Keratinocyte (primary cell): ENCODE measurements at regions not wholly inside any gene's neighbourhood (a gene's known extent, or its start where the extent isn't known, plus 50 kb on each side); places are given as distances from the start of the nearest gene placed in this dataset.

Experiments used
- DNase-seq: peaks from one replicate; pipeline ENCODE4 v3.0.0-alpha.2; 2011; ENCODE audit warnings: low read depth, missing footprints, low spot score
- FAIRE-seq: peaks from 2 replicates; lab custom pipeline; 2011; peaks lifted over from hg19 to GRCh38; lab: Jason Lieb, UNC
- H2AFZ ChIP-seq: 2 replicates; pipeline ENCODE4 v1.6.0; 2012; ENCODE audit warnings: low read length, control low read depth, inconsistent platforms; ENCODE audit not compliant: control insufficient read depth
- H3K27ac ChIP-seq: 2 replicates; pipeline ENCODE4 v1.5.1; 2011; ENCODE audit warnings: low read length; ENCODE audit not compliant: control insufficient read depth, insufficient read depth
- H3K27me3 ChIP-seq: 3 replicates; pipeline ENCODE4 v1.6.0; 2011; ENCODE audit warnings: low read length; ENCODE audit not compliant: control insufficient read depth, insufficient read depth; ENCODE audit errors: extremely low read depth
- H3K36me3 ChIP-seq, 2 experiments: 2 replicates in 1 of 2; 3 replicates in 1 of 2; pipeline ENCODE4 v1.5.1; 2011; ENCODE audit warnings: low read length in 2 of 2, mild to moderate bottlenecking in 1 of 2; ENCODE audit not compliant: control insufficient read depth in 2 of 2, insufficient read depth in 2 of 2; ENCODE audit errors: extremely low read depth in 1 of 2
- H3K4me1 ChIP-seq: 3 replicates; pipeline ENCODE4 v1.5.1; 2011; ENCODE audit warnings: low read length; ENCODE audit not compliant: control insufficient read depth, insufficient read depth; ENCODE audit errors: extremely low read depth
- H3K4me2 ChIP-seq: 3 replicates; pipeline ENCODE4 v1.6.0; 2011; ENCODE audit warnings: low read depth, low read length; ENCODE audit not compliant: control insufficient read depth, insufficient read depth; ENCODE audit errors: extremely low read depth
- H3K4me3 ChIP-seq, 3 experiments: fragments of 200-600 bp in 1 of 3; sonication (generic) in 1 of 3; 2 replicates in 2 of 3; 3 replicates in 1 of 3; pipeline ENCODE4 v1.5.1; 2011 to 2016; ENCODE audit warnings: low read length in 3 of 3, mild to moderate bottlenecking in 3 of 3, control low read depth in 2 of 3, inconsistent platforms in 1 of 3, low read depth in 1 of 3, mixed read lengths in 1 of 3, mixed run types in 1 of 3, moderate library complexity in 1 of 3; ENCODE audit not compliant: control insufficient read depth in 2 of 3, insufficient read depth in 2 of 3; ENCODE audit errors: extremely low read depth in 1 of 3
- H3K79me2 ChIP-seq: 2 replicates; pipeline ENCODE4 v1.6.0; 2012; ENCODE audit warnings: low read length; ENCODE audit not compliant: control insufficient read depth, insufficient read depth
- H3K9ac ChIP-seq: 3 replicates; pipeline ENCODE4 v1.6.0; 2011; ENCODE audit warnings: low read length; ENCODE audit not compliant: control insufficient read depth, insufficient read depth; ENCODE audit errors: extremely low read depth
- H3K9me1 ChIP-seq: 3 replicates; pipeline ENCODE4 v1.6.0; 2011; ENCODE audit warnings: low read length; ENCODE audit not compliant: control insufficient read depth, insufficient read depth; ENCODE audit errors: extremely low read depth
- H3K9me3 ChIP-seq: 2 replicates; pipeline ENCODE4 v1.5.1; 2012; ENCODE audit warnings: low read depth, low read length; ENCODE audit not compliant: control insufficient read depth
- H4K20me1 ChIP-seq: 3 replicates; pipeline ENCODE4 v1.6.0; 2011; ENCODE audit warnings: low read length; ENCODE audit not compliant: control insufficient read depth, insufficient read depth; ENCODE audit errors: extremely low read depth
- CTCF ChIP-seq, 3 experiments: IDR thresholded peaks in 1 of 3; conservative IDR thresholded peaks in 1 of 3; optimal IDR thresholded peaks in 1 of 3; 2 replicates in 2 of 3; 3 replicates in 1 of 3; pipeline versions ENCODE3 to v1.5.1; 2011; ENCODE audit warnings: low read length in 3 of 3, mild to moderate bottlenecking in 3 of 3, moderate library complexity in 2 of 3, control low read depth in 1 of 3, inconsistent platforms in 1 of 3; ENCODE audit not compliant: insufficient read depth in 2 of 3; ENCODE audit errors: extremely low read depth in 1 of 3
- EZH2 ChIP-seq: IDR thresholded peaks from one replicate; pipeline ENCODE4 v1.6.1; 2012; ENCODE audit warnings: inconsistent platforms, mild to moderate bottlenecking, low read length, moderate library complexity
- dilution Hi-C: fragments of 300-500 bp; cut with MboI; formaldehyde crosslinking; loops from one replicate; pipeline ENCODE4 v1.7.0; 2020; ENCODE audit warnings: low sequenced_read_pairs; ENCODE audit not compliant: extremely low pct_ligation_motif_present

- Histone ChIP-seq H3K27me3 (no peaks in the 10 kb centered on the region), H3K4me1 (no peaks in the 10 kb centered on the region), H3K9me3 (no peaks in the 10 kb centered on the region), H3K9ac (no peak overlapping the region), H2AFZ (no peak overlapping the region), H4K20me1 (no peaks in the 10 kb centered on the region), H3K79me2 (no peaks in the 10 kb centered on the region), H3K27ac (no peak overlapping the region), H3K4me2 (no peak overlapping the region), H3K36me3 (no peaks in the 10 kb centered on the region), H3K9me1 (no peaks in the 10 kb centered on the region), H3K4me3 (no peak overlapping the region)
- dilution Hi-C loops: no loop called here
- FAIRE-seq (no peak), DNase-seq (no peak)
- TF ChIP-seq CTCF (optimal IDR thresholded peaks at IDR 0.05 in 1 of 3, IDR thresholded peaks at IDR 0.05 in 1 of 3, conservative IDR thresholded peaks at IDR 0.05 in 1 of 3; ENCODE audit: extremely low read depth in 1 of 3, insufficient read depth in 2 of 3, low read length in 3 of 3) (no peak), EZH2 (no peak)
Measured at GRCh38 chr11:116519499-116519898, 253.3 kb downstream of the BUD13 start.

DNA sequence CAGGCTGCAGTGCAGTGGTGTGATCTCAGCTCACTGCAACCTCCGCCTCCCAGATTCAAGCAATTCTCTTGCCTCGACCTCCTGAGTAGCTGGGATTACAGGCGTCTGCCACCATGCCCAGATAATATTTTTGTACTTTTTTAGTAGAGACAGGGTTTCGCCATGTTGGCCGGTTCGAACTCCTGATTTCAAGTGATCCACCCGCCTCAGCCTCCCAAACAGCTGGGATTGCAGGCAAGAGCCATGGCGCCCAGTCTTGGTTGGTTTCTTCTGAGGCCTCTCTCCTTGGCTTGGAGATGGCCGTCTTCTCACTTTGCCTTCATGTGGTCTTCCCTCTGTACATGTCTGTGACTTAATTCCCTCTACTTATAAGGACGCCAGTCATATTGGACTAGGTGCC lies 254.6 kb downstream of the BUD13 start:
- TF ChIP-seq EZH2 (no peak), CTCF (optimal IDR thresholded peaks at IDR 0.05 in 1 of 3, IDR thresholded peaks at IDR 0.05 in 1 of 3, conservative IDR thresholded peaks at IDR 0.05 in 1 of 3; ENCODE audit: extremely low read depth in 1 of 3, insufficient read depth in 2 of 3, low read length in 3 of 3) (no peak)
- Histone ChIP-seq H4K20me1 (no peaks in the 10 kb centered on the region), H3K9me1 (no peaks in the 10 kb centered on the region), H3K4me3 (no peak overlapping the region), H3K9ac (no peak overlapping the region), H3K27ac (no peak overlapping the region), H3K36me3 (no peaks in the 10 kb centered on the region), H3K4me2 (no peak overlapping the region), H3K9me3 (no peaks in the 10 kb centered on the region), H3K79me2 (no peaks in the 10 kb centered on the region), H2AFZ (no peak overlapping the region), H3K27me3 (no peaks in the 10 kb centered on the region), H3K4me1 (no peaks in the 10 kb centered on the region)
- FAIRE-seq: no peak
- no peak for DNase-seq
- dilution Hi-C loops: no loop called here
